Tibial artery (tissue), 4 donors: ENCODE measurements at regions not wholly inside any gene's neighbourhood (a gene's known extent, or its start where the extent isn't known, plus 50 kb on each side); places are given as distances from the start of the nearest gene placed in this dataset.

Experiments used
- DNase-seq, 2 donors: peaks; one replicate each; pipeline ENCODE4 v3.0.0-alpha.2; 2019
- H3K27ac ChIP-seq, 2 donors: fragments of 200-600 bp; sonication (generic) in 1 of 2; 1 replicate in 1 of 2; 2 replicates in 1 of 2; pipeline ENCODE4 v1.5.1; 2018 to 2019; ENCODE audit warnings: mild to moderate bottlenecking in 1 of 2
- H3K27me3 ChIP-seq, 2 donors: fragments of 200-600 bp; sonication (generic) in 1 of 2; one replicate each; pipeline versions ENCODE4 v1.5.1 to v1.6.0; 2016 to 2019
- H3K36me3 ChIP-seq, 3 donors: fragments of 200-600 bp; sonication (generic) in 2 of 3; one replicate each; pipeline ENCODE4 v1.5.1; 2016 to 2019; ENCODE audit warnings: mild to moderate bottlenecking in 2 of 3
- H3K4me1 ChIP-seq, 4 donors: fragments of 200-600 bp; sonication (generic) in 2 of 4; 1 replicate in 3 of 4; 2 replicates in 1 of 4; pipeline ENCODE4 v1.5.1; 2016 to 2019
- H3K4me3 ChIP-seq, 2 donors: fragments of 200-600 bp; sonication (generic) in 1 of 2; 1 replicate in 1 of 2; 2 replicates in 1 of 2; pipeline ENCODE4 v1.5.1; 2018 to 2019; ENCODE audit warnings: mild to moderate bottlenecking in 2 of 2
- H3K9me3 ChIP-seq, 3 donors: fragments of 200-600 bp; sonication (generic) in 1 of 3; one replicate each; pipeline ENCODE4 v1.5.1; 2016 to 2019
- intact Hi-C: fragments of 100-400 bp; cut with DNase I; formaldehyde crosslinking; loops from one replicate; pipeline ENCODE4 v1.15.0; 2023; ENCODE audit warnings: low total_unique reads
- TF ChIP-seq, protein P1 (sequence below), 2 experiments: fragments of 200-600 bp in 1 of 2; fragments of 450-650 bp in 1 of 2; IDR thresholded peaks; one replicate each; pipeline ENCODE4 v1.5.1; 2017 to 2019; ENCODE audit warnings: antibody characterized with exemption in 2 of 2, mild to moderate bottlenecking in 1 of 2, moderate library complexity in 1 of 2

DNA sequence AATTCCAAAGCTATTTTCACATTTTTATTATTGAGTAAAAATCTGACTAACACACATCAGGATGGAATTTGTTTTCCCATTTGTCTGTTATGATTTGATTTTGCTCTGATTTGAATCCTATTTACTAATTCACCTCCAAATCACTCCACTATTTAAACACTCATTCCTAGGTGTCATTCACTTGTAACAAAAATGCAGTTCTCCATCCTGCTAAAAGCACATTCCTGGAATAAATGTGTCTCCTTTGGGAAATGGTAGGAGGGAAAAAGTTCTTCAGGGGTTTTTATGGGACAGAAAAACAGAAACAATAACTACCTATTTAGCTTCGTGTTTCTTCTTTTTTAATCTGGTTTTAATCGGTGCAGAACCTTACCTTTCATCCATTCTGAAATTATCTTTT lies 494.1 kb upstream of the CITED2 start:
- Histone ChIP-seq H3K27ac (no peak overlapping the region), H3K27me3 (no peaks in the 10 kb centered on the region), H3K4me1 (peaks cover 0 to 13% (median 1%) of the 10 kb centered on the region in 4 donors), H3K36me3 (no peaks in the 10 kb centered on the region), H3K9me3 (no peaks in the 10 kb centered on the region), H3K4me3 (no peak overlapping the region)
- TF ChIP-seq, protein P1, sequence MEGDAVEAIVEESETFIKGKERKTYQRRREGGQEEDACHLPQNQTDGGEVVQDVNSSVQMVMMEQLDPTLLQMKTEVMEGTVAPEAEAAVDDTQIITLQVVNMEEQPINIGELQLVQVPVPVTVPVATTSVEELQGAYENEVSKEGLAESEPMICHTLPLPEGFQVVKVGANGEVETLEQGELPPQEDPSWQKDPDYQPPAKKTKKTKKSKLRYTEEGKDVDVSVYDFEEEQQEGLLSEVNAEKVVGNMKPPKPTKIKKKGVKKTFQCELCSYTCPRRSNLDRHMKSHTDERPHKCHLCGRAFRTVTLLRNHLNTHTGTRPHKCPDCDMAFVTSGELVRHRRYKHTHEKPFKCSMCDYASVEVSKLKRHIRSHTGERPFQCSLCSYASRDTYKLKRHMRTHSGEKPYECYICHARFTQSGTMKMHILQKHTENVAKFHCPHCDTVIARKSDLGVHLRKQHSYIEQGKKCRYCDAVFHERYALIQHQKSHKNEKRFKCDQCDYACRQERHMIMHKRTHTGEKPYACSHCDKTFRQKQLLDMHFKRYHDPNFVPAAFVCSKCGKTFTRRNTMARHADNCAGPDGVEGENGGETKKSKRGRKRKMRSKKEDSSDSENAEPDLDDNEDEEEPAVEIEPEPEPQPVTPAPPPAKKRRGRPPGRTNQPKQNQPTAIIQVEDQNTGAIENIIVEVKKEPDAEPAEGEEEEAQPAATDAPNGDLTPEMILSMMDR (IDR thresholded peaks at IDR 0.05) = no peak
- DNase-seq = no peak
- intact Hi-C loops = no loop called here

DNA sequence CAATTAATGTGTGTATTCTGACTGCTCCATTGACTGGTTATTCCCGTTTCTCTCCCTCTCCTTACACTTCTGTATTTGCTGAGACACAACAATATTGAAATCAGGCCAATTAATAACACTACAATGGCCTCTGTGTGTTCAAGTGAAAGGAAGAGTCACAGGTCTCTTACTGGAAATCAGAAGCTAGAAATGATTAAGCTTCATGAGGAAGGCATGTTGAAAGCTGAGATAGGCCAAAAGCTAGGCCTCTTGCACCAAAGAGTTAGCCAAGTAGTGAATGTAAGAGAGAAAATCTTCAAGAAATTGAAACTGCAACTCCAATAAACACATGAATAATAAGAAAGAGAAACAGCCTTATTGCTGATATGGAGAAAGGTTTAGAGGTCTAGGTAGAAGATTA lies 489.5 kb upstream of the CITED2 start:
- TF ChIP-seq, protein P1 (IDR thresholded peaks at IDR 0.05) = no peak
- no peak overlapping the region for H3K4me3 ChIP-seq
- H3K36me3 ChIP-seq = no peaks in the 10 kb centered on the region
- no peak overlapping the region for H3K27ac ChIP-seq
- intact Hi-C loops = no loop called here
- no peak for DNase-seq
- H3K4me1 ChIP-seq = no peaks in the 10 kb centered on the region
- no peaks in the 10 kb centered on the region for H3K27me3 ChIP-seq
- no peaks in the 10 kb centered on the region for H3K9me3 ChIP-seq

DNA sequence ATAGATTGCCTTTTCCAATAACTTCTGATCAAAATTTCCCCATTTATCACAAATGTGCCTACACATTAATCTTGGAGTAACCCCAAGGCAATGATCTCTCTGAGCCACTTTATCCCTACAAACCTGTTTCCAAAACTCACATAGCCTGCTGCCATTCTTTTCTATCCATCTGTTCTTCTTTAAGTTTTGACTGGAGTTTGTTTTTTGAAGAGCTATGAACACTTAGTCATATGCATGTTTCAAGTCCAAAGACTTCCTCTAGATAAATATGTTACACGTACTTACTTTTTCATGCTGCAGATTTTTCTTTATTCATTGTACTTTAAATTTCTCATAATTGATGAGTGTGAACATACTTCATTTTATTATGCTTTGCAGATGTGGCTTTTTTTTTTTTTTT lies 488.9 kb upstream of the CITED2 start:
- Histone ChIP-seq H3K9me3 (no peaks in the 10 kb centered on the region), H3K4me1 (no peaks in the 10 kb centered on the region), H3K27ac (no peak overlapping the region), H3K4me3 (no peak overlapping the region), H3K27me3 (no peaks in the 10 kb centered on the region), H3K36me3 (no peaks in the 10 kb centered on the region)
- DNase-seq = no peak
- TF ChIP-seq, protein P1 (IDR thresholded peaks at IDR 0.05) = no peak
- intact Hi-C loops = no loop called here

GRCh38 chr6:139862311-139862710 lies 487.9 kb upstream of the CITED2 start:
- H3K27ac ChIP-seq = no peak overlapping the region
- no peaks in the 10 kb centered on the region for H3K27me3 ChIP-seq
- H3K36me3 ChIP-seq = no peaks in the 10 kb centered on the region
- no peak overlapping the region for H3K4me3 ChIP-seq
- TF ChIP-seq, protein P1 (IDR thresholded peaks at IDR 0.05) = no peak
- intact Hi-C loops = no loop called here
- no peaks in the 10 kb centered on the region for H3K4me1 ChIP-seq
- no peak for DNase-seq
- no peaks in the 10 kb centered on the region for H3K9me3 ChIP-seq

GRCh38 chr6:139860203-139860602 lies 485.8 kb upstream of the CITED2 start:
- Histone ChIP-seq H3K27me3 (no peaks in the 10 kb centered on the region), H3K4me3 (no peak overlapping the region), H3K27ac (no peak overlapping the region), H3K4me1 (peaks cover 0 to 10% (median 4%) of the 10 kb centered on the region in 4 donors), H3K36me3 (no peaks in the 10 kb centered on the region), H3K9me3 (no peaks in the 10 kb centered on the region)
- intact Hi-C loops = no loop called here
- DNase-seq = no peak
- TF ChIP-seq, protein P1 (IDR thresholded peaks at IDR 0.05) = no peak

- Histone ChIP-seq H3K4me3 (no peak overlapping the region), H3K27me3 (no peaks in the 10 kb centered on the region), H3K9me3 (no peaks in the 10 kb centered on the region), H3K36me3 (no peaks in the 10 kb centered on the region), H3K4me1 (peaks cover 0 to 11% (median 5%) of the 10 kb centered on the region in 4 donors), H3K27ac (no peak overlapping the region)
- no peak for DNase-seq
- intact Hi-C loops = no loop called here
- TF ChIP-seq, protein P1 (IDR thresholded peaks at IDR 0.05) = no peak
These were observed 484.0 kb upstream of the CITED2 start for GRCh38 chr6:139858429-139858828.
